ENCODE measurements at regions not wholly inside any gene's neighbourhood (a gene's known extent, or its start where the extent isn't known, plus 50 kb on each side); places are given as distances from the start of the nearest gene placed in this dataset.

DNA sequence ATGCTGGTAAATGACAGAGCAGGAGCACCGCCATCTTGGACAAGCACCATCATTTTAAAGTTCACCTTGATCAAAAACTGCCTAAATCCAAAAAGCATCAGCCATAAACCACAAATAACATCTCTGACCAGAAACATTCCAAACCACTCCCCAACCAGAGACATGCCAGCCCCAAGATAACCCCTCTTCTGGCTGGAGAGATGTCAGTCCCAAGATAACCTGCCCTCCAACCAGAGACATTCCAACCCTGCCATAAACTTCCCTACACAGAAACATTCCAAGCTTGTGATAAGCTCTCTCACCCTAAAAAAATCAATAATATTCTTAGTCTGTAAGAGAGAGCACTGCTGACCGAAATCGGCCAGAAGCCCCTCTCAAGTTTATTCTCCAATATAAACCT, 659.3 kb downstream of the XPNPEP1 start:
- TF ChIP-seq SIX5 (IDR thresholded peaks at IDR 0.05; ENCODE audit: low read depth, low read length) (no peak), EZH2 (IDR thresholded peaks at IDR 0.05; ENCODE audit: low read depth, low read length, severe bottlenecking) (no peak)
- TF ChIP-seq, protein P1, sequence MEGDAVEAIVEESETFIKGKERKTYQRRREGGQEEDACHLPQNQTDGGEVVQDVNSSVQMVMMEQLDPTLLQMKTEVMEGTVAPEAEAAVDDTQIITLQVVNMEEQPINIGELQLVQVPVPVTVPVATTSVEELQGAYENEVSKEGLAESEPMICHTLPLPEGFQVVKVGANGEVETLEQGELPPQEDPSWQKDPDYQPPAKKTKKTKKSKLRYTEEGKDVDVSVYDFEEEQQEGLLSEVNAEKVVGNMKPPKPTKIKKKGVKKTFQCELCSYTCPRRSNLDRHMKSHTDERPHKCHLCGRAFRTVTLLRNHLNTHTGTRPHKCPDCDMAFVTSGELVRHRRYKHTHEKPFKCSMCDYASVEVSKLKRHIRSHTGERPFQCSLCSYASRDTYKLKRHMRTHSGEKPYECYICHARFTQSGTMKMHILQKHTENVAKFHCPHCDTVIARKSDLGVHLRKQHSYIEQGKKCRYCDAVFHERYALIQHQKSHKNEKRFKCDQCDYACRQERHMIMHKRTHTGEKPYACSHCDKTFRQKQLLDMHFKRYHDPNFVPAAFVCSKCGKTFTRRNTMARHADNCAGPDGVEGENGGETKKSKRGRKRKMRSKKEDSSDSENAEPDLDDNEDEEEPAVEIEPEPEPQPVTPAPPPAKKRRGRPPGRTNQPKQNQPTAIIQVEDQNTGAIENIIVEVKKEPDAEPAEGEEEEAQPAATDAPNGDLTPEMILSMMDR (IDR thresholded peaks at IDR 0.05; ENCODE audit: control extremely low read depth in 1 of 3, insufficient read depth in 1 of 3, low read depth in 1 of 3, low read length in 3 of 3): no peak
